T-cell (primary cell): ENCODE measurements at regions not wholly inside any gene's neighbourhood (a gene's known extent, or its start where the extent isn't known, plus 50 kb on each side); places are given as distances from the start of the nearest gene placed in this dataset.

Experiments used
- ATAC-seq, 4 experiments: fragments of 200-7000 bp in 3 of 4; fragments of 150-1000 bp in 1 of 4; cut with Tn5 transposase; replicated peaks in 1 of 4; 1 replicate in 3 of 4; 2 replicates in 1 of 4; pipeline ENCODE4 v1.10.0; 2021; ENCODE audit warnings: moderate library complexity in 3 of 4, mild to moderate bottlenecking in 2 of 4, moderate number of reproducible peaks in 1 of 4
- CTCF ChIA-PET, 2 donors: fragments of 300-600 bp; sonication (Branson Sonifier 250); formaldehyde crosslinking; loops; one replicate each; lab custom pipeline; 2022; ENCODE audit warnings: antibody characterized with exemption in 2 of 2; lab: Charles Lee
- POLR2A ChIA-PET, 2 donors: fragments of 300-600 bp; sonication (Branson Sonifier 250); formaldehyde crosslinking; loops; one replicate each; lab custom pipeline; 2022; ENCODE audit warnings: antibody characterized with exemption in 2 of 2; lab: Charles Lee
- DNase-seq, 35 experiments: peaks; one replicate each; pipeline versions ENCODE4 v3.0.0 to v3.0.0-alpha.2; 2013 to 2023
- H3K27ac ChIP-seq: one replicate; pipeline ENCODE4 v1.5.1; 2013; ENCODE audit warnings: low read length
- H3K27me3 ChIP-seq, 2 experiments: replicated peaks in 1 of 2; 1 replicate in 1 of 2; 2 replicates in 1 of 2; pipeline versions ENCODE4 v1.6.1 to v1.7.0; 2013; ENCODE audit warnings: low read length in 1 of 2, mixed read lengths in 1 of 2; ENCODE audit not compliant: control insufficient read depth in 2 of 2, insufficient read depth in 2 of 2; ENCODE audit errors: extremely low read depth in 1 of 2
- H3K36me3 ChIP-seq, 2 donors: 1 replicate in 1 of 2; 2 replicates in 1 of 2; pipeline versions ENCODE4 v1.6.1 to v1.7.0; 2013; ENCODE audit warnings: low read length in 1 of 2; ENCODE audit not compliant: control insufficient read depth in 2 of 2, insufficient read depth in 1 of 2; ENCODE audit errors: extremely low read depth in 1 of 2
- H3K4me1 ChIP-seq, 2 experiments: 1 replicate in 1 of 2; 2 replicates in 1 of 2; pipeline versions ENCODE4 v1.6.1 to v1.7.0; 2013; ENCODE audit warnings: low read length in 2 of 2, mixed read lengths in 1 of 2; ENCODE audit not compliant: insufficient read depth in 2 of 2, control insufficient read depth in 1 of 2; ENCODE audit errors: extremely low read depth in 1 of 2
- H3K4me3 ChIP-seq, 2 donors: 1 replicate in 1 of 2; 2 replicates in 1 of 2; pipeline versions ENCODE4 v1.5.1 to v1.7.0; 2013; ENCODE audit warnings: mild to moderate bottlenecking in 2 of 2, low read length in 1 of 2, moderate library complexity in 1 of 2; ENCODE audit not compliant: control insufficient read depth in 1 of 2; ENCODE audit errors: extremely low read depth in 1 of 2
- H3K9me3 ChIP-seq: 2 replicates; pipeline ENCODE4 v1.7.0; 2013
- H3K27ac Mint-ChIP-seq, 2 donors: one replicate each; pipeline ENCODE4 v1.8.0; 2020 to 2021; ENCODE audit warnings: mild to moderate bottlenecking in 2 of 2, mixed read lengths in 2 of 2
- H3K27me3 Mint-ChIP-seq, 2 donors: one replicate each; pipeline ENCODE4 v1.8.0; 2021 to 2022; ENCODE audit warnings: mixed read lengths in 2 of 2
- H3K36me3 Mint-ChIP-seq: one replicate; pipeline ENCODE4 v1.8.0; 2021; ENCODE audit warnings: mixed read lengths
- H3K4me1 Mint-ChIP-seq, 3 donors: one replicate each; pipeline ENCODE4 v1.8.0; 2020 to 2022; ENCODE audit warnings: mixed read lengths in 3 of 3, mild to moderate bottlenecking in 1 of 3
- H3K4me3 Mint-ChIP-seq, 3 donors: one replicate each; pipeline ENCODE4 v1.8.0; 2020 to 2022; ENCODE audit warnings: mild to moderate bottlenecking in 3 of 3, mixed read lengths in 3 of 3, moderate library complexity in 3 of 3
- H3K9me3 Mint-ChIP-seq, 3 donors: one replicate each; pipeline ENCODE4 v1.8.0; 2020 to 2022; ENCODE audit warnings: mixed read lengths in 3 of 3
- WGBS: methylation state at CpG from one replicate; pipeline ENCODE4 v1.1.5; 2013; ENCODE audit warnings: missing lambda C conversion rate; ENCODE audit not compliant: insufficient coverage; 5-methylcytosine and 5-hydroxymethylcytosine counted together

DNA sequence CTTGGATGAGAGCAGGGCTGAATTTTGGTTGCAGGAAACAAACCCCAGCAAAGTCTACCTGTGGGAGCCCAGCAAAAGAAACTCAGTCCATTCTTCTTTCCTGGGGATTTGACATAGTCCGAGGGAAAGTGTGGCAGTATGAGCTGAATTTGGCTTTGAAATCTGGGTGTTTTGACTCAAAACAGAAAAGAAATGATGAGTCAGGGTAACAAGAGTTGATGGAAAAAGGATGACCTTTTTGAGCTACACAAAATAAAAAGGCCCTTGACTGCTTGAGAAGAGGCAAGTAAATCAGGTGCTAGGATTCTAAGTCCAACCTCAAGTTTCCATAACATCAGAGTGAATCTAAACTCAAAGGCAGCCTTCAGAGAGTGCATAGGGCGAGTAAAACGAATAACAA lies 163.3 kb upstream of the BMP2 start:
- Mint-ChIP-seq H3K27me3 (no peaks in the 10 kb centered on the region), H3K9me3 (peaks cover 3 to 11% (median 8%) of the 10 kb centered on the region in 3 donors), H3K4me1 (no peaks in the 10 kb centered on the region), H3K36me3 (no peaks in the 10 kb centered on the region), H3K27ac (no peak overlapping the region), H3K4me3 (no peak overlapping the region)
- Histone ChIP-seq H3K9me3 (no peaks in the 10 kb centered on the region), H3K4me3 (no peak overlapping the region), H3K27ac (no peak overlapping the region), H3K4me1 (no peaks in the 10 kb centered on the region), H3K27me3 (no peaks in the 10 kb centered on the region), H3K36me3 (no peaks in the 10 kb centered on the region)
- WGBS = 79% methylated on average over 2 of the region's 3 CpGs
- ATAC-seq (no peak), DNase-seq (no peak)
- ChIA-PET CTCF (no interaction called here), POLR2A (no interaction called here)

DNA sequence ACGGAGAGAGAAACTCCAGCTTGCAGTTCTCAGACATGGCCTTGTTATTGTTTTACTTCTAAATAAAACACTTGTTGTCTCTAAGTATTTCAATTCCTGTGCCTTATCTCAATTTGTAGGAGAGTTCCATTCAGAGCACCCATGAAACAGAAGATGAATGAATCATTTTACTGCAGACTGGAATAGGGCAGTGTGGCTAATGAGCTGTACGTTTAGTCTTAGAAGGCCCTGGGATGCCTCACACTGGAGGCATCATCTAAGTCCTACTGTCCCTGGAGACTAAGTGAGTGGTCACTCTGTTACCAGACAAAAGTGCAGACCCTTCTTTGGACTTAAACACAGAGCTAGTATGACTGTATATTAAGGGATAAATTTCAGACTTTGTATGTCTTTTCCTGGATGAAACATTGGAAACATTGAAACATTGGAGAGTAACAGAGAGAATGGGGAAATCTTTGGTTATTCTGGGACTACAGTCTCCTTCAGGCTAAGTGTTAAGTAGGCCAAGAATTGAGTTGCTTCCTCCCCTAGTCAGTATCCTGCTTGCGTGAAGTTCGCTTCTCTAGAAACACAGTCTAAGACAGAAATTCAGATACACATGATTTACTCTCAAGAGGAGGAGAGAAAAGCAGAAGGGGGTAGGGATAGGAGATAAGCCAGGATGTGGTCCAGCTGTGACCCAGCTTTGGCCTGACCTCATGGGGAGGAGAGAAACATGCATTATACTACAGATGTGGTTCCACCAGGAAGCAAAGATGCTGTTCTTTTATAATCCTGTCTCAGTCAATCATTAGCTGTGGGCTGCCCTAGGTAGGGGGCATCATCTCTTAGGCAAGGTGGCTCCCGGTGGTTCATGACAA lies 167.4 kb upstream of the BMP2 start:
- no peaks in the 10 kb centered on the region for H3K4me1 Mint-ChIP-seq
- DNase-seq = no peak
- H3K36me3 Mint-ChIP-seq = no peaks in the 10 kb centered on the region
- H3K4me1 ChIP-seq = no peaks in the 10 kb centered on the region
- CTCF ChIA-PET = interaction anchor here in 1 of 2 donors (0.6 kb wide), 1 partner anchor 438 kb away, joined by 3 read pairs; no protein-coding TSS in a partner anchor
- no peak overlapping the region for H3K27ac ChIP-seq
- no peak overlapping the region for H3K4me3 Mint-ChIP-seq
- H3K4me3 ChIP-seq = no peak overlapping the region
- no peak for ATAC-seq
- POLR2A ChIA-PET = no interaction called here
- H3K27me3 Mint-ChIP-seq = no peaks in the 10 kb centered on the region
- 63% methylated on average over 1 of the region's 5 CpGs for WGBS
- no peak overlapping the region for H3K27ac Mint-ChIP-seq
- peaks cover 0 to 2% of the 10 kb centered on the region in 2 experiments for H3K27me3 ChIP-seq
- H3K9me3 Mint-ChIP-seq = peaks cover 0 to 9% (median 4%) of the 10 kb centered on the region in 3 donors
- no peaks in the 10 kb centered on the region for H3K9me3 ChIP-seq
- H3K36me3 ChIP-seq = no peaks in the 10 kb centered on the region

DNA sequence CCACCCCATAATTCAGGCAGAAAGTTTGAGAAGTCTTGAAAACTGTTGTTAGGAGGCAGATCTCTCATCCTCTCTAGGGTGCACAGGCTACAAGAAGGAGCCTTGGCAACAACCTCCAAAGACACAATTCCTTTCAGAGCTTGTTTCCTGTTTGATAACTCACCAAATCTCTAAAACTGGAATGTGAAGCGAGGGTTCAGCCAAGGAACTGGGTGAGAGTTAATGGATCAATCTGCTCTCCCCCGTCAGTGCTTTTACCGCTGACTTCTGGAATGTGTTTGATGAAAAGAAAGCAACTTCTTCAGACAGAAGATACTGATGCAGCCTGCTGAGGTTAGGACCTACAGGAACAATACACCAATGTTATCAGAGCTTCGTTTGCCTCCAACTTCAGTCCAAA lies 171.8 kb upstream of the BMP2 start:
- peaks cover 9 to 16% (median 14%) of the 10 kb centered on the region in 3 donors for H3K9me3 Mint-ChIP-seq
- DNase-seq (no peak), ATAC-seq (no peak)
- no peaks in the 10 kb centered on the region for H3K4me1 Mint-ChIP-seq
- Histone ChIP-seq H3K27me3 (peaks cover 0 to 2% of the 10 kb centered on the region in 2 experiments), H3K4me1 (no peaks in the 10 kb centered on the region), H3K9me3 (no peaks in the 10 kb centered on the region), H3K36me3 (no peaks in the 10 kb centered on the region), H3K4me3 (no peak overlapping the region), H3K27ac (no peak overlapping the region)
- H3K27me3 Mint-ChIP-seq = no peaks in the 10 kb centered on the region
- ChIA-PET POLR2A (no interaction called here), CTCF (no interaction called here)
- no peak overlapping the region for H3K27ac Mint-ChIP-seq
- H3K36me3 Mint-ChIP-seq = no peaks in the 10 kb centered on the region
- WGBS = 40% methylated on average over 1 of the region's 4 CpGs
- no peak overlapping the region for H3K4me3 Mint-ChIP-seq

DNA sequence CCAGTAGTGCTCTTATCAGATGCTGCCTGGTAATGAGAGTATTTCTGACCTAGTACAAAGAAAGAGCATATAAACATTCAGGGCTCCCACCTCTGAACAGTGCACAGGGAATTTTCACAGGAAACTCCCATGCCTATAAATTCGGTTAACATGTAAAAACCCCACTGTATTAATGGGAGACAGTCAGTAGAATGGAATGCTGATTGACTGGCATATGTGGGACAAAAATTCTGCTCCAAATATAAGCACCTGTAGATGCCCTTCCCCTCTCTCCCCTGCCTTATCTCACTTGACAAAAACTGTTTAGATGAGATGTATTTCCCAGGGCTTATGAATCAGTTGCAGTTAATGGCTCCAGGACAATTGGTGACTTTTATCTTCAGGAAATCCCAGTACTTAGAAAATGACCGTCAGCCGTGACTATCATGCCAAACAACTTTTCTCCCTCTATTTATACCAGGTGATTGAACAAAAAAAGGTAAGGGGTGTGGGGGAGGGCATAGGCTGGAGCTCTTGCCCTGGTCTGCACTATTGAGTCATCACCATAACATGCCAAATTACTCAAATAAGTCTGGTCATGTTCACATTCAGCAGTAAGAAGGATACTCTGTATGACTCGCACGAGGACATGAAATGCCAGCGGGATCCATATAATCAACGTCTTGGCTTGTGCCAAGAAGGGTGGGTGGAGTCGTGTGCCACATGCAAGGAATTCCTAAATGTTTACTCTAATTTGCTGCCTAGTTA lies 176.4 kb upstream of the BMP2 start:
- Mint-ChIP-seq H3K36me3 (no peaks in the 10 kb centered on the region), H3K9me3 (peaks cover 12 to 25% (median 17%) of the 10 kb centered on the region in 3 donors), H3K4me3 (no peak overlapping the region), H3K27ac (no peak overlapping the region), H3K27me3 (no peaks in the 10 kb centered on the region), H3K4me1 (no peaks in the 10 kb centered on the region)
- CTCF ChIA-PET = no interaction called here
- no CpG with 5 or more reads among the region's 8 CpGs for WGBS
- ATAC-seq = no peak
- H3K27me3 ChIP-seq = peaks cover 0 to 3% of the 10 kb centered on the region in 2 experiments
- H3K4me1 ChIP-seq = no peaks in the 10 kb centered on the region
- H3K9me3 ChIP-seq = no peaks in the 10 kb centered on the region
- no peak overlapping the region for H3K4me3 ChIP-seq
- H3K27ac ChIP-seq = no peak overlapping the region
- POLR2A ChIA-PET = no interaction called here
- no peaks in the 10 kb centered on the region for H3K36me3 ChIP-seq
- DNase-seq = no peak

DNA sequence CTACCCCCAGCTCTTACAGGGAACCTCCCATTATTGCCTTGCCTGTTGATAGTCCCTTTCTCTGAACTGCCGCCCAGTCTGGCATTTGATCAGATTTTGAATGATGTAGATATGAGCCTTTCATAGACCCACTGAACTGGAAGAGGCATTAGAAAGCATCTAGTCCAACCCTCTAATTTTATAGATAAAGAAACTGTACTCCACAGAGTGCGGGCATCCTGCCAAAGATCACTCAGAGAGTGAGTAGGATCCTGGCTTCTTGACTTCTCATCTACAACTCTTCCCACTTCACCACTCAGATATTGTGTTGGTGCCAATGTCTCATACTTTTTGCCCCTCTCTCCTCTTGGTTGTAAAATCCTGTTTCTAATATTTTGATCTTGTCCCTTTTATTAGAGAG lies 179.2 kb upstream of the BMP2 start:
- peaks cover 0 to 2% of the 10 kb centered on the region in 2 experiments for H3K27me3 ChIP-seq
- no peak overlapping the region for H3K27ac ChIP-seq
- ChIA-PET CTCF (interaction anchor here in 1 of 2 donors (0.6 kb wide), 1 partner anchor 8 kb away, joined by 3 read pairs; no protein-coding TSS in a partner anchor), POLR2A (no interaction called here)
- H3K9me3 Mint-ChIP-seq = peaks cover 11 to 25% (median 12%) of the 10 kb centered on the region in 3 donors
- H3K4me1 ChIP-seq = no peaks in the 10 kb centered on the region
- H3K4me1 Mint-ChIP-seq = no peaks in the 10 kb centered on the region
- H3K4me3 ChIP-seq = no peak overlapping the region
- H3K27ac Mint-ChIP-seq = no peak overlapping the region
- H3K9me3 ChIP-seq = no peaks in the 10 kb centered on the region
- DNase-seq (no peak), ATAC-seq (no peak)
- no peaks in the 10 kb centered on the region for H3K27me3 Mint-ChIP-seq
- WGBS = 63% methylated on average over 1 of the region's 2 CpGs
- no peak overlapping the region for H3K4me3 Mint-ChIP-seq
- H3K36me3 ChIP-seq = no peaks in the 10 kb centered on the region
- no peaks in the 10 kb centered on the region for H3K36me3 Mint-ChIP-seq

DNA sequence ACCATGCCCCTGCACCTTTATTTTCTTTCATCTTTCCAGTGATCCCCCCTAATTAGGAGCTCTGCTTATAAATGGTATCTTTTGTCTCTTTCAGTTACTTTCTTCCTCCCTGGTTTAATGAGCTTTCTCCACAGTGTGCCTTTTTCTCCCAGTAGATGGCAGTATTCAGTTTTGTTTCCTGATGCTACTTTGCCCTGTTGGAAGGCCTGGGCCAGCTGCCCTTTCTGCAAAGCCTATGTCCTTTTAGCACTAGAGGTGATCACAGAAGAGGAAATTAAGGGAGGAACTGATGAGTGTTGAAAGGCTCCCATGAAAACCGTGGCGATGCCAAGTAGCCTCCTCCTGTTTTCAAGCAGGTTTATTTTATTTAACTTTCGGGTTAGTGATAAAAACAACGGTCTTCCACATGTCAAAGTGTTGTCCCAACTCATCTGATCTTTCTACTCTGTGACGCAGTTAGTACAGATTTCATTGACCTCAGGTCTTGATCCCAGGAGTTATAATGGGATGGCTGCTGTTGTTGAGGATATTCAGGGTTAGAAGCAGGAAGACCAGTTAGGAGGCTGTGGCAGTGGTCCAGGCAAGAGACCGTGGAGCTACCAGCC lies 184.2 kb upstream of the BMP2 start:
- H3K36me3 Mint-ChIP-seq = no peaks in the 10 kb centered on the region
- no peaks in the 10 kb centered on the region for H3K27me3 Mint-ChIP-seq
- DNase-seq (no peak), ATAC-seq (no peak)
- no peaks in the 10 kb centered on the region for H3K27me3 ChIP-seq
- H3K27ac Mint-ChIP-seq = no peak overlapping the region
- ChIA-PET POLR2A (no interaction called here), CTCF (no interaction called here)
- 100% methylated on average over 3 of the region's 6 CpGs for WGBS
- no peaks in the 10 kb centered on the region for H3K4me1 Mint-ChIP-seq
- H3K9me3 ChIP-seq = no peaks in the 10 kb centered on the region
- peaks cover 4 to 16% (median 5%) of the 10 kb centered on the region in 3 donors for H3K9me3 Mint-ChIP-seq
- no peak overlapping the region for H3K4me3 Mint-ChIP-seq
- H3K27ac ChIP-seq = no peak overlapping the region
- no peak overlapping the region for H3K4me3 ChIP-seq
- H3K36me3 ChIP-seq = no peaks in the 10 kb centered on the region
- no peaks in the 10 kb centered on the region for H3K4me1 ChIP-seq
